Neural progenitor cell (in vitro differentiated cells): ENCODE measurements at regions not wholly inside any gene's neighbourhood (a gene's known extent, or its start where the extent isn't known, plus 50 kb on each side); places are given as distances from the start of the nearest gene placed in this dataset.

Source experiments
- DNase-seq: peaks from one replicate; pipeline ENCODE4 v3.0.0-alpha.2; 2016; ENCODE audit warnings: low spot score
- H2AFZ ChIP-seq: fragments of 200-600 bp; sonication (generic); replicated peaks from 2 replicates; pipeline ENCODE4 v1.6.1; 2016; ENCODE audit warnings: antibody characterized with exemption
- H3F3A ChIP-seq: fragments of 200-600 bp; sonication (generic); 2 replicates; pipeline ENCODE4 v1.6.1; 2016; ENCODE audit warnings: antibody characterized with exemption, low read depth
- H3K27ac ChIP-seq: fragments of 200-600 bp; sonication (generic); 2 replicates; pipeline ENCODE4 v1.5.1; 2016; ENCODE audit warnings: mild to moderate bottlenecking
- H3K27me3 ChIP-seq: fragments of 200-600 bp; sonication (generic); 2 replicates; pipeline ENCODE4 v1.6.1; 2016; ENCODE audit warnings: mild to moderate bottlenecking, moderate library complexity
- H3K36me3 ChIP-seq: fragments of 200-600 bp; sonication (generic); 2 replicates; pipeline ENCODE4 v1.5.1; 2016
- H3K4me1 ChIP-seq: fragments of 200-600 bp; sonication (generic); 2 replicates; pipeline ENCODE4 v1.6.1; 2016; ENCODE audit warnings: mixed run types
- H3K4me2 ChIP-seq: fragments of 200-600 bp; sonication (generic); 2 replicates; pipeline ENCODE4 v1.6.1; 2016
- H3K4me3 ChIP-seq: fragments of 200-600 bp; sonication (generic); 2 replicates; pipeline ENCODE4 v1.5.1; 2016
- H3K79me2 ChIP-seq: fragments of 200-600 bp; sonication (generic); 2 replicates; pipeline ENCODE4 v1.6.1; 2016; ENCODE audit warnings: low read depth
- H3K9ac ChIP-seq: fragments of 200-600 bp; sonication (generic); 2 replicates; pipeline ENCODE4 v1.6.1; 2016
- H3K9me3 ChIP-seq: fragments of 200-600 bp; sonication (generic); 2 replicates; pipeline ENCODE4 v1.5.1; 2016; ENCODE audit warnings: low read depth
- H4K20me1 ChIP-seq: fragments of 200-600 bp; sonication (generic); 2 replicates; pipeline ENCODE4 v1.6.1; 2016; ENCODE audit warnings: low read depth
- H3K27ac Mint-ChIP-seq: 3 replicates; pipeline ENCODE4 v1.8.0; 2021; ENCODE audit warnings: mixed read lengths
- H3K27me3 Mint-ChIP-seq: 2 replicates; pipeline ENCODE4 v1.8.0; 2022; ENCODE audit warnings: low read depth, mild to moderate bottlenecking, inconsistent platforms, moderate library complexity, mixed read lengths; ENCODE audit not compliant: insufficient read depth
- H3K36me3 Mint-ChIP-seq: 3 replicates; pipeline ENCODE4 v1.8.0; 2021; ENCODE audit warnings: mixed read lengths
- H3K4me1 Mint-ChIP-seq: 3 replicates; pipeline ENCODE4 v1.8.0; 2021; ENCODE audit warnings: mixed read lengths
- H3K4me3 Mint-ChIP-seq: 3 replicates; pipeline ENCODE4 v1.8.0; 2021; ENCODE audit warnings: mild to moderate bottlenecking, moderate library complexity, mixed read lengths
- H3K9me3 Mint-ChIP-seq: 3 replicates; pipeline ENCODE4 v1.8.0; 2020; ENCODE audit warnings: mixed read lengths
- CTCF ChIP-seq: fragments of 200-600 bp; sonication (generic); IDR thresholded peaks from 2 replicates; pipeline ENCODE4 v1.5.1; 2017; ENCODE audit warnings: antibody characterized with exemption, mild to moderate bottlenecking
- EZH2 ChIP-seq: fragments of 200-600 bp; sonication (generic); IDR thresholded peaks from 2 replicates; pipeline ENCODE4 v1.6.1; 2017; ENCODE audit warnings: antibody characterized with exemption, mild to moderate bottlenecking, moderate library complexity
- EZH2phosphoT487 ChIP-seq: fragments of 200-600 bp; sonication (generic); IDR thresholded peaks from 2 replicates; pipeline ENCODE4 v1.6.1; 2017; ENCODE audit warnings: antibody characterized with exemption

GRCh38 chr17:34168989-34169388, 86.1 kb upstream of the CCL2 start:
- H3K27ac Mint-ChIP-seq = no peak overlapping the region
- no peaks in the 10 kb centered on the region for H3K79me2 ChIP-seq
- no peaks in the 10 kb centered on the region for H3K36me3 ChIP-seq
- H3K27me3 Mint-ChIP-seq = peaks cover 8% of the 10 kb centered on the region
- H3K9me3 Mint-ChIP-seq = peaks cover 5% of the 10 kb centered on the region
- H3K4me3 ChIP-seq = no peak overlapping the region
- no peak for TF ChIP-seq EZH2phosphoT487
- TF ChIP-seq CTCF = no peak
- no peak for TF ChIP-seq EZH2
- no peak overlapping the region for H3K4me2 ChIP-seq
- no peaks in the 10 kb centered on the region for H3K4me1 Mint-ChIP-seq
- H4K20me1 ChIP-seq = no peaks in the 10 kb centered on the region
- no peak overlapping the region for H2AFZ ChIP-seq
- H3K27ac ChIP-seq = no peak overlapping the region
- no peak overlapping the region for H3K9ac ChIP-seq
- H3K27me3 ChIP-seq = no peaks in the 10 kb centered on the region
- no peaks in the 10 kb centered on the region for H3F3A ChIP-seq
- H3K4me1 ChIP-seq = no peaks in the 10 kb centered on the region
- H3K9me3 ChIP-seq = no peaks in the 10 kb centered on the region
- H3K4me3 Mint-ChIP-seq = no peak overlapping the region
- H3K36me3 Mint-ChIP-seq = no peaks in the 10 kb centered on the region
- no peak for DNase-seq

- Histone ChIP-seq H3K9me3 (no peaks in the 10 kb centered on the region), H4K20me1 (no peaks in the 10 kb centered on the region), H3K9ac (no peak overlapping the region), H3K27ac (no peak overlapping the region), H3K27me3 (no peaks in the 10 kb centered on the region), H3K4me2 (no peak overlapping the region), H3K36me3 (no peaks in the 10 kb centered on the region), H2AFZ (no peak overlapping the region), H3K79me2 (no peaks in the 10 kb centered on the region), H3K4me1 (no peaks in the 10 kb centered on the region), H3K4me3 (no peak overlapping the region), H3F3A (no peaks in the 10 kb centered on the region)
- Mint-ChIP-seq H3K27ac (no peak overlapping the region), H3K36me3 (no peaks in the 10 kb centered on the region), H3K27me3 (peaks cover 8% of the 10 kb centered on the region), H3K4me3 (no peak overlapping the region), H3K4me1 (no peaks in the 10 kb centered on the region), H3K9me3 (peaks cover 5% of the 10 kb centered on the region)
- no peak for TF ChIP-seq CTCF
- TF ChIP-seq EZH2 = no peak
- TF ChIP-seq EZH2phosphoT487 = no peak
- no peak for DNase-seq
Measured at GRCh38 chr17:34169496-34169895, 85.6 kb upstream of the CCL2 start.

DNA sequence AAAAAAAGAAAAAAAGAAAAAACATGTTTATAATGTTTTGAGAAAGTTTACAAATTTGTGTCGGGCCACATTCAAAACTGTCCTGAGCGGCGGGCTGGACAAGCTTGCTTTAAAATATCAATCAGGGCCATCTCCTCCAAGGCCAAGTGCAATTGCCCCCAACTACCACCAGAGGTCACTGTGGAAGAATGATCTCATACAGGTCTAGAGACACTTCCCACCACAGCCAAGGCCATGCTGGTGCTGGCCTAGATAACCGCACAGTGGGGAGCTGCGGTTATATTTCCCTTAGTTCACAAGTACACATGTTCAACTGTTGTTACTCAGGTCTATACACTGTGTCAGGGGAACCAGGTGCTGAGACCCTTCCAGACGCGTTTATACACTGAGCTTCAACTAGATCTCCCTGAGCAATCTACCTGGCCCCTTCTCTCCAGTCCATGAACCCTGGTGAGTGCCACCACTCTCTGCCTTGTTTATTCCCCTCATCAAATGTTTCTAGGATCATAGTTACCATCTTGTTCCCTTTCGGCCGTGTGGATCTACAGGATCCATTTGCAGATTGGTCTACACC, 83.8 kb upstream of the CCL2 start:
- H3K27ac ChIP-seq = no peak overlapping the region
- H3K36me3 ChIP-seq = no peaks in the 10 kb centered on the region
- no peaks in the 10 kb centered on the region for H3F3A ChIP-seq
- no peaks in the 10 kb centered on the region for H3K27me3 ChIP-seq
- no peaks in the 10 kb centered on the region for H3K79me2 ChIP-seq
- peak; percentile 57 for DNase-seq
- Mint-ChIP-seq H3K9me3 (peaks cover 5% of the 10 kb centered on the region), H3K27ac (no peak overlapping the region), H3K36me3 (no peaks in the 10 kb centered on the region), H3K4me1 (no peaks in the 10 kb centered on the region), H3K4me3 (no peak overlapping the region), H3K27me3 (peaks cover 6% of the 10 kb centered on the region)
- no peaks in the 10 kb centered on the region for H4K20me1 ChIP-seq
- no peaks in the 10 kb centered on the region for H3K4me1 ChIP-seq
- TF ChIP-seq CTCF (peak; percentile 79), EZH2phosphoT487 (no peak), EZH2 (no peak)
- no peaks in the 10 kb centered on the region for H3K9me3 ChIP-seq
- no peak overlapping the region for H3K4me2 ChIP-seq
- H3K9ac ChIP-seq = no peak overlapping the region
- no peak overlapping the region for H2AFZ ChIP-seq
- H3K4me3 ChIP-seq = no peak overlapping the region
